Smooth muscle cell (in vitro differentiated cells): ENCODE measurements at regions not wholly inside any gene's neighbourhood (a gene's known extent, or its start where the extent isn't known, plus 50 kb on each side); places are given as distances from the start of the nearest gene placed in this dataset.

ENCODE experiments used
- DNase-seq: peaks from one replicate; lab custom pipeline; 2025; ENCODE audit not compliant: unreplicated experiment; lab: John Stamatoyannopoulos, UW
- H2AFZ ChIP-seq: fragments of 200-600 bp; sonication (generic); 2 replicates; pipeline ENCODE4 v1.6.0; 2016; ENCODE audit warnings: antibody characterized with exemption, low read depth, mild to moderate bottlenecking
- H3F3A ChIP-seq: fragments of 200-600 bp; sonication (generic); 2 replicates; pipeline ENCODE4 v1.6.0; 2017; ENCODE audit warnings: antibody characterized with exemption, low read depth
- H3K27ac ChIP-seq: fragments of 200-600 bp; sonication (generic); 2 replicates; pipeline ENCODE4 v1.5.1; 2016; ENCODE audit warnings: low read depth, mild to moderate bottlenecking
- H3K27me3 ChIP-seq: fragments of 200-600 bp; sonication (generic); 2 replicates; pipeline ENCODE4 v1.6.1; 2016; ENCODE audit warnings: low read depth, mild to moderate bottlenecking
- H3K36me3 ChIP-seq: fragments of 200-600 bp; sonication (generic); 2 replicates; pipeline ENCODE4 v1.5.1; 2016; ENCODE audit warnings: low read depth
- H3K4me1 ChIP-seq: fragments of 200-600 bp; sonication (generic); 2 replicates; pipeline ENCODE4 v1.5.1; 2016; ENCODE audit warnings: low read depth
- H3K4me2 ChIP-seq: fragments of 200-600 bp; sonication (generic); 2 replicates; pipeline ENCODE4 v1.6.0; 2016; ENCODE audit warnings: mild to moderate bottlenecking
- H3K4me3 ChIP-seq: fragments of 200-600 bp; sonication (generic); 2 replicates; pipeline ENCODE4 v1.5.1; 2016; ENCODE audit warnings: mild to moderate bottlenecking
- H3K79me2 ChIP-seq: fragments of 200-600 bp; sonication (generic); 2 replicates; pipeline ENCODE4 v1.6.0; 2016; ENCODE audit warnings: low read depth, mild to moderate bottlenecking
- H3K9ac ChIP-seq: fragments of 200-600 bp; sonication (generic); 2 replicates; pipeline ENCODE4 v1.6.0; 2016; ENCODE audit warnings: low read depth
- H3K9me3 ChIP-seq: fragments of 200-600 bp; sonication (generic); replicated peaks from 2 replicates; pipeline ENCODE4 v1.5.1; 2016; ENCODE audit warnings: low read depth
- H4K20me1 ChIP-seq: fragments of 200-600 bp; sonication (generic); 2 replicates; pipeline ENCODE4 v1.6.0; 2016; ENCODE audit warnings: low read depth
- CTCF ChIP-seq: fragments of 200-600 bp; sonication (generic); IDR thresholded peaks from 2 replicates; pipeline ENCODE4 v1.5.1; 2017; ENCODE audit warnings: borderline replicate concordance, mild to moderate bottlenecking, antibody characterized with exemption; ENCODE audit not compliant: insufficient read depth, poor library complexity, severe bottlenecking
- WGBS: methylation state at CpG from one replicate; pipeline ENCODE4 v1.1.7; 2016; ENCODE audit warnings: low lambda C conversion rate; 5-methylcytosine and 5-hydroxymethylcytosine counted together

- no peak overlapping the region for H3K27ac ChIP-seq
- no peak overlapping the region for H3K9ac ChIP-seq
Measured at GRCh38 chr9:32716955-32717543, 66.3 kb upstream of the TMEM215 start.

GRCh38 chr9:32722704-32723103 is 60.6 kb upstream of the TMEM215 start:
- Histone ChIP-seq H3K4me1 (no peaks in the 10 kb centered on the region), H3K9ac (no peak overlapping the region), H3K27ac (no peak overlapping the region), H4K20me1 (no peaks in the 10 kb centered on the region), H3K27me3 (no peaks in the 10 kb centered on the region), H3K79me2 (no peaks in the 10 kb centered on the region), H2AFZ (no peak overlapping the region), H3K9me3 (no peaks in the 10 kb centered on the region), H3K4me2 (no peak overlapping the region), H3K36me3 (no peaks in the 10 kb centered on the region), H3F3A (no peaks in the 10 kb centered on the region), H3K4me3 (no peak overlapping the region)
- TF ChIP-seq CTCF, result no peak
- WGBS, result 40% methylated on average over 7 of the region's 7 CpGs
- no peak for DNase-seq

More at GRCh38 chr9:32716955-32717543, 66.3 kb upstream of the TMEM215 start:
- Histone ChIP-seq H3K4me2 (no peak overlapping the region), H3K79me2 (no peaks in the 10 kb centered on the region), H3K4me1 (no peaks in the 10 kb centered on the region), H4K20me1 (no peaks in the 10 kb centered on the region), H3K9me3 (no peaks in the 10 kb centered on the region), H3K36me3 (no peaks in the 10 kb centered on the region), H3K4me3 (no peak overlapping the region), H3K27me3 (no peaks in the 10 kb centered on the region), H3F3A (no peaks in the 10 kb centered on the region), H2AFZ (no peak overlapping the region)
- no peak for DNase-seq
- 81% methylated on average over 4 of the region's 4 CpGs for WGBS
- no peak for TF ChIP-seq CTCF

GRCh38 chr9:32723789-32724325 is 59.5 kb upstream of the TMEM215 start:
- Histone ChIP-seq H3K4me1 (no peaks in the 10 kb centered on the region), H3K27ac (no peak overlapping the region), H3F3A (no peaks in the 10 kb centered on the region), H4K20me1 (no peaks in the 10 kb centered on the region), H3K4me2 (no peak overlapping the region), H2AFZ (no peak overlapping the region), H3K4me3 (no peak overlapping the region), H3K36me3 (no peaks in the 10 kb centered on the region), H3K27me3 (no peaks in the 10 kb centered on the region), H3K79me2 (no peaks in the 10 kb centered on the region), H3K9ac (no peak overlapping the region), H3K9me3 (no peaks in the 10 kb centered on the region)
- no peak for TF ChIP-seq CTCF
- 75% methylated on average over 5 of the region's 5 CpGs for WGBS
- no peak for DNase-seq
